Natural killer cell (primary cell): ENCODE measurements at regions not wholly inside any gene's neighbourhood (a gene's known extent, or its start where the extent isn't known, plus 50 kb on each side); places are given as distances from the start of the nearest gene placed in this dataset.
"Not testable (repeated sequence)": the region's sequence is repeated elsewhere in the genome, so short reads cannot be mapped to it uniquely, and the experiment has no call there.

Experiments
- ATAC-seq, 3 donors: fragments of 150-1000 bp in 2 of 3; fragments of 200-7000 bp in 1 of 3; cut with Tn5 transposase; 1 replicate in 1 of 3; 2 replicates in 2 of 3; pipeline ENCODE4 v1.10.0; 2021; ENCODE audit warnings: mild to moderate bottlenecking in 2 of 3, moderate library complexity in 2 of 3
- DNase-seq, 2 donors: peaks; one replicate each; pipeline versions ENCODE4 v3.0.0 to v3.0.0-alpha.2; 2013 to 2021; ENCODE audit warnings: mixed read lengths in 1 of 2
- H3K27ac ChIP-seq: one replicate; pipeline ENCODE4 v1.5.1; 2013; ENCODE audit warnings: mild to moderate bottlenecking, low read length
- H3K27me3 ChIP-seq: one replicate; pipeline ENCODE4 v1.6.1; 2013; ENCODE audit warnings: low read length; ENCODE audit not compliant: control insufficient read depth, insufficient read depth
- H3K36me3 ChIP-seq: one replicate; pipeline ENCODE4 v1.6.1; 2013; ENCODE audit warnings: low read length; ENCODE audit not compliant: control insufficient read depth, insufficient read depth
- H3K4me1 ChIP-seq: one replicate; pipeline ENCODE4 v1.6.1; 2013; ENCODE audit warnings: low read length; ENCODE audit not compliant: control insufficient read depth, insufficient read depth
- H3K4me3 ChIP-seq: one replicate; pipeline ENCODE4 v1.5.1; 2013; ENCODE audit warnings: low read length
- H3K9me3 ChIP-seq: one replicate; pipeline ENCODE4 v1.6.1; 2013; ENCODE audit warnings: low read length; ENCODE audit not compliant: control insufficient read depth, insufficient read depth
- H3K27ac Mint-ChIP-seq, 2 donors: one replicate each; pipeline ENCODE4 v1.8.0; 2022; ENCODE audit warnings: mild to moderate bottlenecking in 2 of 2, mixed read lengths in 2 of 2, moderate library complexity in 1 of 2
- H3K27me3 Mint-ChIP-seq, 2 donors: one replicate each; pipeline ENCODE4 v1.8.0; 2022; ENCODE audit warnings: low read depth in 2 of 2, mixed read lengths in 2 of 2
- H3K36me3 Mint-ChIP-seq: one replicate; pipeline ENCODE4 v1.8.0; 2022; ENCODE audit warnings: mixed read lengths
- H3K4me1 Mint-ChIP-seq, 2 donors: one replicate each; pipeline ENCODE4 v1.8.0; 2022; ENCODE audit warnings: mixed read lengths in 2 of 2
- H3K4me3 Mint-ChIP-seq: one replicate; pipeline ENCODE4 v1.8.0; 2022; ENCODE audit warnings: mild to moderate bottlenecking, moderate library complexity, mixed read lengths
- H3K9me3 Mint-ChIP-seq, 2 donors: one replicate each; pipeline ENCODE4 v1.8.0; 2022; ENCODE audit warnings: mixed read lengths in 2 of 2
- WGBS: methylation state at CpG from one replicate; pipeline ENCODE4 v1.1.7; 2013; ENCODE audit warnings: missing lambda C conversion rate; ENCODE audit not compliant: insufficient coverage; 5-methylcytosine and 5-hydroxymethylcytosine counted together
- intact Hi-C: fragments of 100-400 bp; cut with micrococcal nuclease; formaldehyde crosslinking; loops from one replicate; pipeline ENCODE4 v1.14.2; 2022
- TF ChIP-seq, protein P1 (sequence below): fragments of 200-600 bp; IDR thresholded peaks from one replicate; pipeline ENCODE4 v1.8.0; 2022; ENCODE audit warnings: antibody characterized with exemption

DNA sequence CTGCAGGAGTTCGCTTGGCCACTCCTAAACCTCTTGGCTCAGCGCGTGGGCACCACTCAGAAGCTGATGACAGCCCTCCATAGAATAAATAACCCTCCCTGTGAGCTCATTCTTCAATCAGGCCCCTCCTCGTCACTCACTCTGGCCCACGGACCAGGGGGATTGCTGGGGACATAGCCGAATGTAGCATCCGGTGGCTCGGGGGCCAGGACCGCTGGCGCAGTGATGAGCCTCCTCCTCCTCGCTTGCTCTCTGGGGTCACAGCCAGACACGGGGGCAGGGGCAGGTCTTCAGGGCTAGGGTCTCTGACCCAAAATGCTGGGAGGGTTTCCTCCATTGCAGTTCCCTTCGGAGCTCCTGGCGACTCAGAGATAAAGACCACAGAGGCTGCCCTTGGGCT lies 79.9 kb downstream of the TFAP2C start:
- Histone ChIP-seq H3K27me3 (no peaks in the 10 kb centered on the region), H3K4me1 (no peaks in the 10 kb centered on the region), H3K9me3 (no peaks in the 10 kb centered on the region), H3K36me3 (no peaks in the 10 kb centered on the region), H3K27ac (no peak overlapping the region), H3K4me3 (no peak overlapping the region)
- TF ChIP-seq, protein P1, sequence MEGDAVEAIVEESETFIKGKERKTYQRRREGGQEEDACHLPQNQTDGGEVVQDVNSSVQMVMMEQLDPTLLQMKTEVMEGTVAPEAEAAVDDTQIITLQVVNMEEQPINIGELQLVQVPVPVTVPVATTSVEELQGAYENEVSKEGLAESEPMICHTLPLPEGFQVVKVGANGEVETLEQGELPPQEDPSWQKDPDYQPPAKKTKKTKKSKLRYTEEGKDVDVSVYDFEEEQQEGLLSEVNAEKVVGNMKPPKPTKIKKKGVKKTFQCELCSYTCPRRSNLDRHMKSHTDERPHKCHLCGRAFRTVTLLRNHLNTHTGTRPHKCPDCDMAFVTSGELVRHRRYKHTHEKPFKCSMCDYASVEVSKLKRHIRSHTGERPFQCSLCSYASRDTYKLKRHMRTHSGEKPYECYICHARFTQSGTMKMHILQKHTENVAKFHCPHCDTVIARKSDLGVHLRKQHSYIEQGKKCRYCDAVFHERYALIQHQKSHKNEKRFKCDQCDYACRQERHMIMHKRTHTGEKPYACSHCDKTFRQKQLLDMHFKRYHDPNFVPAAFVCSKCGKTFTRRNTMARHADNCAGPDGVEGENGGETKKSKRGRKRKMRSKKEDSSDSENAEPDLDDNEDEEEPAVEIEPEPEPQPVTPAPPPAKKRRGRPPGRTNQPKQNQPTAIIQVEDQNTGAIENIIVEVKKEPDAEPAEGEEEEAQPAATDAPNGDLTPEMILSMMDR, result no peak
- peaks cover 0 to 5% of the 10 kb centered on the region in 2 donors for H3K27me3 Mint-ChIP-seq
- H3K36me3 Mint-ChIP-seq, result no peaks in the 10 kb centered on the region
- DNase-seq (no peak), ATAC-seq (no peak)
- no peak overlapping the region for H3K4me3 Mint-ChIP-seq
- intact Hi-C loops, result no loop called here
- H3K4me1 Mint-ChIP-seq, result no peaks in the 10 kb centered on the region
- H3K9me3 Mint-ChIP-seq, result no peaks in the 10 kb centered on the region
- no peak overlapping the region for H3K27ac Mint-ChIP-seq
- 87% methylated on average over 14 of the region's 14 CpGs for WGBS

DNA sequence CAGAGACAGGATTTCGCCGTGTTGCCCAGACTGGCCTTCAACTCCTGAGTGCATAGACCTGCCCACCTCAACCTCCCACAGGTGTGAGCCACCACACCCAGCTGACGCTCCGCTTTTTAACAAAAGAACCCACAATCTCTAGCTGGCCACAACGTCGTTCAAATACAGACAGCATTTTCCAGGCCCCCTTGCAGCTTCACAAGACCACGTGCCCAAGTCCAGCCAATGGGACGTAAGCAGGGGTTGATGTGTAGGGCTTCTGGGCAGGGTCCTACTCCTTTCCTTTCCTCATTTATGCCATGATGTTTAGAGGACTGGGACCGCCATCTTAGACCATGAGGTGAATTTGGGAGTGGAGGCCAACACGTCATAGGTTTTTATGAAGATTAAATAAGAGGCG lies 81.0 kb downstream of the TFAP2C start:
- Mint-ChIP-seq H3K36me3 (no peaks in the 10 kb centered on the region), H3K4me1 (no peaks in the 10 kb centered on the region), H3K9me3 (no peaks in the 10 kb centered on the region), H3K4me3 (no peak overlapping the region), H3K27me3 (peaks cover 5 to 7% of the 10 kb centered on the region in 2 donors), H3K27ac (no peak overlapping the region)
- WGBS, result 89% methylated on average over 10 of the region's 11 CpGs
- no peak overlapping the region for H3K4me3 ChIP-seq
- H3K36me3 ChIP-seq, result no peaks in the 10 kb centered on the region
- no peaks in the 10 kb centered on the region for H3K27me3 ChIP-seq
- no peaks in the 10 kb centered on the region for H3K4me1 ChIP-seq
- H3K27ac ChIP-seq, result no peak overlapping the region
- TF ChIP-seq, protein P1, result no peak
- H3K9me3 ChIP-seq, result no peaks in the 10 kb centered on the region
- intact Hi-C loops, result no loop called here
- no peak for DNase-seq
- ATAC-seq, result no peak

DNA sequence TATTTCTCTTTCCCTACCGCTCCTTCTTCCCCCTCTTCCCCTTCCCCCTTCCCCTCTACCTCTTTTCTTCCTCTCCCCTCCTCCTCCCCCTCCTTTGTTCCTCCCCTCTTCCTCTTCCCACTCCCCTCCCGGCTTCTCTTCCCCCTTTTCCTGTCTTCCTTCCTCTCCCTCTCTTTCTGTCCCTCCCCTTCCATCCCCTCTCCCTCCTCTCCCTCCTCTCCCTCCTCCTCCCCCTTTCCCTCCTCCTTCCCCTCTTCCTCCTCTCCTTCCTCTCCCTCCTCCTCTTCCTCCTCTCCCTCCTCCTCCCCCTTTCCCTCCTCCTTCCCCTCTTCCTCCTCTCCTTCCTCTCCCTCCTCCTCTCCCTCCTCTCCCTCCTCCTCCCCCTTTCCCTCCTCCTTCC lies 81.5 kb downstream of the TFAP2C start:
- 63% methylated on average over 2 of the region's 2 CpGs for WGBS
- H3K4me3 Mint-ChIP-seq, H3K27ac ChIP-seq, intact Hi-C loops, H3K27ac Mint-ChIP-seq, DNase-seq, H3K9me3 Mint-ChIP-seq, H3K36me3 Mint-ChIP-seq, H3K9me3 ChIP-seq, ATAC-seq, H3K4me1 ChIP-seq, H3K4me3 ChIP-seq, H3K36me3 ChIP-seq, H3K27me3 ChIP-seq, H3K4me1 Mint-ChIP-seq: not testable (repeated sequence)
- H3K27me3 Mint-ChIP-seq, result peaks cover 5 to 11% of the 10 kb centered on the region in 2 donors

DNA sequence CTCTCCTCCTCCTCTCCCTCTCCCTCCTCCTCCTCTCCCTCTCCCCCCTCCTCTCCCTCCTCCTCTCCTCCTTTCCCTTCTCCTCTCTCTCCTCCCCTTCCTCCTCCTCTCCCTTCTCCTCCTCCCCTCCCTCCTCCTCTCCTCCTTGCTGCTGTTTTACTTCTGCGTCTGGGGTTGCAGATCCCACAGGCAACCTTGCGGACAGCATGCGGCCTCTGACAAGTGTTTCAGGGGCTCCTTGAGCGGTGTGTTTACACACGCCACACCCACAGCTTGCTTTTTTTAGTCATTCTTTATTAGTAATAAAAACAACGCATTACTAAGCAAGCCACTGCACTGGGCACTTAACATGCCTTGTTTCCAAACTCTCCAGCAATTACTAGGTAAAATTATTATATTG lies 81.9 kb downstream of the TFAP2C start:
- ATAC-seq (no peak), DNase-seq (no peak)
- no peaks in the 10 kb centered on the region for H3K9me3 ChIP-seq
- Mint-ChIP-seq H3K27me3 (peaks cover 3 to 15% of the 10 kb centered on the region in 2 donors), H3K27ac (no peak overlapping the region), H3K4me1 (no peaks in the 10 kb centered on the region), H3K4me3 (no peak overlapping the region), H3K9me3 (no peaks in the 10 kb centered on the region), H3K36me3 (no peaks in the 10 kb centered on the region)
- no peaks in the 10 kb centered on the region for H3K36me3 ChIP-seq
- H3K4me3 ChIP-seq, result no peak overlapping the region
- no peaks in the 10 kb centered on the region for H3K27me3 ChIP-seq
- TF ChIP-seq, protein P1, result no peak
- intact Hi-C loops, result no loop called here
- no peak overlapping the region for H3K27ac ChIP-seq
- 52% methylated on average over 5 of the region's 6 CpGs for whole genome bisulfite sequencing
- no peaks in the 10 kb centered on the region for H3K4me1 ChIP-seq
